Hematopoietic multipotent progenitor cell (in vitro differentiated cells): ENCODE measurements at regions not wholly inside any gene's neighbourhood (a gene's known extent, or its start where the extent isn't known, plus 50 kb on each side); places are given as distances from the start of the nearest gene placed in this dataset.
"Not testable (repeated sequence)": the region's sequence is repeated elsewhere in the genome, so short reads cannot be mapped to it uniquely, and the experiment has no call there.

Experiments
- DNase-seq, 3 donors: peaks; one replicate each; pipeline ENCODE4 v3.0.0-alpha.2; 2011 to 2015; ENCODE audit warnings: low read depth in 2 of 3, low spot score in 2 of 3

GRCh38 chr4:30869387-30869786, 149.2 kb downstream of the PCDH7 start:
- not testable (repeated sequence) for DNase-seq

GRCh38 chr4:30870513-30870912, 150.3 kb downstream of the PCDH7 start:
- no peak for DNase-seq

DNA sequence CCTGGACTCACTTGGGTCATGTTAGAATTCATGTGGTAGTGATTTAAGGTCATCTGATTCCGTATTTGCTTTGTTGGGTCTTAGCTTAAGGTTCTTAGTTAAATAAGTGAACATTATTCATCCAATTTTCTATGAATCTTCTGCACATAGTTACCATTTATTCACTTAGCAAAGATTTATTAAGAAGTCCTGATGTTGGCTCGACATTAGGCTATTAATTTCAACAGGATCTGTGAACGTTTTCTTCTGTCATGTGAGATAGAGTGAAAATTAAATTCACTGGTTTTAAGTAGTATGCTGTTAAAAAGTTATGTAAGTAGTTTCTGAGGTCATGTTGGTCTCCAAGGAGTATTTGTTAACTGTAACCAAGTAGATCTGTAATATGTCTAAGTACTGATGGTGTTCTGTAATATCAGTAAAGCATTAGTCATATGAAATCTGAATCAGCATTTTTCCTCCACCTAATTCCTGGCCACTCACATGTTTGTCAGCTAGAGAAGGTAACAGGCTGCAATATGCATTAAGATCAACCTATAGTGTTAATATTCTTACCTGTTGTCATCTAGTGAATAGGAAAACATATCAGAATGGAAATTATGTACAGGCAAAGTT, 155.6 kb downstream of the PCDH7 start:
- no peak for DNase-seq

- DNase-seq = no peak
Observed at GRCh38 chr4:30879855-30880598, 159.9 kb downstream of the PCDH7 start.

- DNase-seq = no peak
Observed at GRCh38 chr4:30881985-30882384, 161.8 kb downstream of the PCDH7 start.

DNA sequence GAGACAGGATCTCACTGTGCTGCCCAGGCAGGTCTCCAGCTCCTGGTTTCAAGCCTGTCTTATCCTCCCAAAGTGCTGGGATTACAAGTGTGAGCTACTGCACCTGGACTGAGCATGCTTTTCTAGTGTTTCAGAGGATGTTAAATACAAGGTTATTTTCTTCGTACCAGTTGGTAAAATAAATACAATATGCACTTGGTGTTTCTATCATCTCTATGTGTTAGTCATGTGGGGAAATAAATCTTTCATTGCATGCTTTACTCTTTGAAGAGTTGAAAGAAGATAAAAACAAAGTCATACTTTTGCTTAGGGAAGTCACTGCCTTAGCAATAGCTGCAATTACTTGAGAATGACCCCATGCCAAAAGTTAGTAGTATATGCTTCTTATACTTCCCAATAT, 162.3 kb downstream of the PCDH7 start:
- no peak for DNase-seq

- DNase-seq = no peak
Observed at GRCh38 chr4:30882995-30883675, 163.0 kb downstream of the PCDH7 start.

DNA sequence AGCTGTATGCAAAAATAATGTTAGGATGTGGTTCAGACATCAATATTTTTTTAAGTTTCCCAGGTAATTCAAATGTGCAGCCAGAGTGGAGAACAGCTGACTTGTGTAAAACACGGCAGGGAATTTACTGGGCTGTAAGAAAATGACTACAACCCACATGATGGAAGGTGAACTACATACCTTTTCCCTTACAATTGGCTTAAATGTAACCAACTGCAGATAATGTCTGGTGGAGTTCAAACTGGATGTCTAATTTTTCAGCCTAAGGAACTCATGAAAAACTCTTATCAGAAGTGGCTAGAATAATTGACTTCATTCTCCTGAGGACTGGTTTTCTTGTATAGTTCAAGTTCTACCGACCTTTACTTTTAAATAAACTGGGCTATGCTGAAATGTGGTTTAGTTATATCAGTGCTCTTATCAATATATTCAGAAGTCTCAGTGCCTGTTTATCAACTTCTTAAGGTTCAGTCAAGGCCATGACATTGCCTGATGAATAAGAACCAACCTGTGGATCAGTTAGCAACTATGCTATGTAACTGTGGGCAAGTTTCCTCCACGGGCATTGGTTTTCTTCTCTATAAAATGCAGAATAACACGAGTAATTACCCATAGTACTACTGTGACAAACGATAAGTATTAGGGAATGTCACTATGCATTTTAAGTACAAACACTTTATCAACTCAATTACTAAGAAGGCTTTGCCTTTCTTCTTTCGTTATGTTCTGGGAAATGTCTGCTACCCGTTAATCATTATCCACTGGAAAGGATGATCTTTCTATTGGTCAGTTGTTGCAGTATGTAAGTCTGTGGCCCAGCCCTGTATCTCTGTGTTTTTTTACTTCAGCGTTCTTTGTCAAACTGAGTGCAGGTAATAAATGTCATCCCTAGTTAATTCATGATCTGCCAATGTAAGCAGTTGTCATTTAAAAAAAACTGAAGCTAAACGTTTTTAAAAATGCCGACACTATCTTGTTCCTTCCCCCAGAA, 181.6 kb downstream of the PCDH7 start:
- DNase-seq = no peak

DNA sequence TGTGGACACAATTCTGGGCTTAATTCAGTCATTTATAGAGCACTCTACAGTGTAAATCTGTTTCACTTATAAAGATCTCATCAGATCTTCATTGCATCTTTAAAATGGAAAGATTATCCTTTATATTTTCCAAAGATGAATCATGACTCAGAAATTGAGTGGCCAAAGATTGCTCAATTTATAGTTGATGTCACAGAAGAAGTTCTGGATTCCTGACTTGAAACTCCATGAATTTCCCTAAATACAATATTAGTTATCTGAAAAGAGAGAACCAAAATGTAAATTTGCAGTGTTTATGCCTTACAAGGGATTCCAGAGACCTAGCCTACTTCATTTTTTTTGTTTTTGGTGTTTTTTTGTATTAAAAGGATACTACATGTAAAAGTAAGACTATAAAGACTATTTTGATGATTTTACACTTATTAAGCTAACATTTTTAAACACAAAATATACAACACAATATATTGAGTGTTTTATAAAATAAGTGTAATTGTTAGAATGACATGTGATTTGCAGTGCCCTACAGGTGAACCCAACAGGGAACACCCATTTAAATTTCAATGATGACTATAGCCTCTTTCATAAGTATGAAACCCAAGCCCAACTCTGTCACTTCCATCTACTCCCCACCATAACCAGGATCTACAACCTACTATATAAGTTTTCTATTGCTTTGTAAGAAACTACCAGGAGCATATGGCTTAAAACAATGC, 183.5 kb downstream of the PCDH7 start:
- DNase-seq = no peak

DNA sequence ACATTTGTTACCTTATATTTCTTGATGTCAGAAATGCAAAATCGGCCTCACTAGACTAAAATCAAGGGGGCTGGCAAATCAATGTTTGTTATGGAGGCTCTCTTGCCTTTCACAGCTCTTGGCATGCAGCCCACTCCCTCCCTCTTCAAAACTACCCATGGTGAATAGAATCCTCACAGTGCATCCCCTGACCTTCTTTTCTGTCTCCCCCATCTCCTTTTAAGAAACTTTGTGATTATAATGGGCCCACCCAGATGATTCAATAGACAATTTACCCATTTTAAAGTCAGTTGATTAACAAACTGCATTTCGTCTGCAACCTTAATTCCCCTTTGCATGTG, 184.0 kb downstream of the PCDH7 start:
- DNase-seq = no peak

- DNase-seq = no peak
Observed at GRCh38 chr4:30904588-30904987, 184.4 kb downstream of the PCDH7 start.

GRCh38 chr4:30912098-30912714, 192.0 kb downstream of the PCDH7 start:
- DNase-seq = no peak

DNA sequence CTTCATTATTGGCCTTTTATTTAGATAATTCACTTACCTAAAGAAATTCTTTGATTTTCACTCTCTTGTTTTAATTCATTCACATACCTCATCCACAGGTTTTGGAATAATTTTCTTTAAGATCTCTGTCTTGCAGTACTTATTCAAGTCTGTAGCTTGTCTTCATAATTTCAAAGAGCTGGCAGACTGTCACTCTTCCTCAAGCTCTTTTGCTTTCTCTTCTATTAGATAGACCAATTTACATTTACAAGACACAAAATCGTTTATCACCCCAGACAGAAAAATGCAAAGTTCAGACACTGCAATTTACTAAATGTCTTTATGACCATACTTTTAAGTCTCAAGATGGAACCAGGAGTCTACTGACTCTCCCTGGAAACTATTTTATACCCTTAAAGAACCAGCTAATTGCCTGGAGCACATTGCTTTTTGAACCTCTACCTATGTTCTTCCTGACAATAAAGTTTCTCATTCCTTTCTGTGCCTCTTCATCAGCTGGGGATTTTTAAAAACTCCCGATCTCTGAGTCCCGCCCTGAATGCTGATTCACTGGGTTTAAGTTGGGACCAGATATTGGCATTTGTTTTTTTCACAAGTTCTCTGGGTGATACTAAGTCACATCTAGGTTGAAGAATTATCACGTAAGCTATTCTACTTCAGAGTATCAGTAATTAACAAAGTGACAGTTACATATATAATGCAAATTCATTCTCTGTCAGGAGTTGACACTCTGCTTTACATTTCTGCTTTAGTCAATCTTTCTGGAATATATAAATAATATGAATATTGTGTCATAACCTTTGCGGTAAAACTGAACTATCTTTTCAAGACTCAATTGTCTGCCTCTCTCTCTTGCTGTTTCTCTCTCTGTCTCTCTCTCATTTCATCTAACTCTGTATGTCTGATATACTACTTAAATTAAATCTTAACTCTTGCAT, 196.4 kb downstream of the PCDH7 start:
- no peak for DNase-seq

GRCh38 chr4:30917946-30918345, 197.8 kb downstream of the PCDH7 start:
- no peak for DNase-seq

DNA sequence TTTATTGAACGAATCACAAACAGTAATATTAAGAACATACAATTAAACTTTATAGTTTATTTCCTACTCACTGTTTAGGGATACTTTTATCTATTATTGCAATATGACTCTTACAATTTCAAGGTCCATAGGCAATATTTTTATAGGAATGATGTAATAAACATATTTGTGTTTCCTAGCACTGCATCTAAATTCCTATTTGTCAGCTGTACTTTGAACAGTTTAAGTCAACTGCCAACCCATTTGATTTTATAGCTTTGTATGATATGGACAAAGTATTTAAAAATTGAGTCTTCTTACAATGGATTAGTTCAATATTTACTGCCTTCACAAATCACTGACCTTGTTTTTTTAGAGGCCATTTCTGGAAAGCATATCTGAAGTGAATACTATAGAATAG, 199.3 kb downstream of the PCDH7 start:
- DNase-seq = no peak

GRCh38 chr4:30920043-30920442, 199.9 kb downstream of the PCDH7 start:
- DNase-seq = no peak

GRCh38 chr4:30922625-30923024, 202.5 kb downstream of the PCDH7 start:
- DNase-seq = no peak

DNA sequence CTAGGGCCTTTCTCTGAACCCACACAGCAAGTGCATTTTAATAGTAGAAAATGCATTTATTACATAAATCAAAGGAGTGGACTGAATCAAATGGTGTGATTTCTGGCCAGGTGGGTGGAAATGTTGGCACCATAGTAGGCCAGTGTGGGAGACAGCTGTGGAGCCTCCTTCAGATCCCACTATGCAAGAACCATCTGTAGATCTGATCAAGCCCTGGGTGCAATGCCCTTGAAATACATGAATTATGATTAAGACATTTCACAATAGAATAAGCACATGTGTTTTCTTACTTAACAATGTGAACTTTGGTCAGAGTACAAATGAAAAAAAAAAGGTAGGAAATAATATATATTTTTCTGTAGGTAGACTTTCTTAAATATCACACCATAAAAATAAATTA, 204.3 kb downstream of the PCDH7 start:
- DNase-seq = no peak

DNA sequence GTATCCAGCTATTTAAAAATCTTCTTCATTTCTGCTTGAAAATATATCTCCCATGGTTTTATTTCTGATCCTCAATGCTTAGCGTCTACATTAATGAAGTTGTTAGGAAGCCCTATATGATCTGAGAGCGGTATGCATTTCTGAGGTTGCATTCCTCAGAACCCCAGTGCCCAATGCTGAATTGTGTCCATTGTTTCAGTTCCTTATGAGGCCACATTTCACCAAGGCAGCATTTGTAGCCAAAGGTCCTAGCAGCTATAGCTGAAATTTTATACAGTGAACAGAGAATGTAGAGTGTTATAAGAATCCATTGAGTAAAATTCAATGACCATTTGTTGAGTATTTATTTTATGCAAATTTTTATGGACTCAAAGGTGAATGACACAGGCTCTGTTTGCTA, 209.5 kb downstream of the PCDH7 start:
- DNase-seq = no peak
